SK-N-SH (cell line): ENCODE measurements at regions not wholly inside any gene's neighbourhood (a gene's known extent, or its start where the extent isn't known, plus 50 kb on each side); places are given as distances from the start of the nearest gene placed in this dataset.

Source experiments
- CTCF ChIA-PET: fragments of 300-600, 350-600 bp; formaldehyde crosslinking; extraction: SDS; loops from one replicate; lab custom pipeline; 2021; lab: Yijun Ruan, JAX
- POLR2A ChIA-PET: fragments of 350-600 bp; sonication (Branson Sonifier 250); formaldehyde crosslinking; extraction: SDS; loops from one replicate; lab custom pipeline; 2020; ENCODE audit warnings: antibody characterized with exemption, inconsistent platforms; lab: Yijun Ruan, JAX
- DNase-seq: peaks from one replicate; pipeline ENCODE4 v3.0.0; 2012
- H2AFZ ChIP-seq: fragments of 200-600 bp; sonication (generic); 2 replicates; pipeline ENCODE4 v1.8.1; 2016; ENCODE audit warnings: antibody characterized with exemption, mild to moderate bottlenecking, low read depth
- H3F3A ChIP-seq: fragments of 200-600 bp; sonication (generic); replicated peaks from 2 replicates; pipeline ENCODE3; 2016; ENCODE audit warnings: antibody characterized with exemption, mild to moderate bottlenecking; ENCODE audit not compliant: insufficient read depth
- H3K27ac ChIP-seq, 2 experiments: fragments of 200-500 bp in 1 of 2; fragments of 200-600 bp in 1 of 2; sonication (Bioruptor generic) in 1 of 2; sonication (generic), shearing (Covaris generic) in 1 of 2; 2 replicates each; pipeline versions ENCODE4 v1.5.1 to v1.6.1; 2014 to 2016; ENCODE audit warnings: low read depth in 2 of 2, inconsistent platforms in 1 of 2, low read length in 1 of 2, mild to moderate bottlenecking in 1 of 2, mixed read lengths in 1 of 2
- H3K27me3 ChIP-seq: fragments of 200-600 bp; sonication (generic), shearing (Covaris generic); 2 replicates; pipeline ENCODE4 v1.6.1; 2016; ENCODE audit warnings: mixed run types; ENCODE audit not compliant: insufficient read depth
- H3K36me3 ChIP-seq, 2 experiments: fragments of 200-500 bp in 1 of 2; fragments of 200-600 bp in 1 of 2; sonication (Bioruptor generic) in 1 of 2; sonication (generic) in 1 of 2; replicated peaks in 1 of 2; 2 replicates each; pipeline versions ENCODE3 to v1.5.1; 2014 to 2016; ENCODE audit warnings: low read length in 1 of 2, mild to moderate bottlenecking in 1 of 2; ENCODE audit not compliant: insufficient read depth in 2 of 2, control insufficient read depth in 1 of 2
- H3K4me1 ChIP-seq, 2 experiments: fragments of 200-500 bp in 1 of 2; fragments of 200-600 bp in 1 of 2; sonication (Bioruptor generic) in 1 of 2; sonication (generic), shearing (Covaris generic) in 1 of 2; 2 replicates each; pipeline versions ENCODE4 v1.5.1 to v1.6.1; 2014 to 2016; ENCODE audit warnings: low read depth in 1 of 2, low read length in 1 of 2, mixed run types in 1 of 2; ENCODE audit not compliant: insufficient read depth in 2 of 2, control insufficient read depth in 1 of 2
- H3K4me2 ChIP-seq: fragments of 200-600 bp; sonication (generic), shearing (Covaris generic); 2 replicates; pipeline ENCODE4 v1.6.1; 2017; ENCODE audit warnings: mixed run types
- H3K4me3 ChIP-seq, 2 experiments: fragments of 200-500 bp in 1 of 2; fragments of 200-600 bp in 1 of 2; sonication (Bioruptor generic) in 1 of 2; sonication (generic), shearing (Covaris generic) in 1 of 2; 2 replicates each; pipeline versions ENCODE4 v1.5.1 to v1.8.1; 2014 to 2016; ENCODE audit warnings: low read depth in 2 of 2, inconsistent platforms in 1 of 2, low read length in 1 of 2, mild to moderate bottlenecking in 1 of 2, mixed read lengths in 1 of 2, moderate library complexity in 1 of 2
- H3K79me2 ChIP-seq: fragments of 200-600 bp; sonication (generic); 2 replicates; pipeline ENCODE4 v1.8.1; 2017; ENCODE audit warnings: mild to moderate bottlenecking; ENCODE audit not compliant: insufficient read depth
- H3K9ac ChIP-seq: fragments of 200-600 bp; sonication (generic); 2 replicates; pipeline ENCODE4 v1.6.1; 2017; ENCODE audit warnings: mixed run types
- H3K9me2 ChIP-seq: fragments of 200-600 bp; sonication (generic); 2 replicates; pipeline ENCODE4 v1.6.1; 2017; ENCODE audit warnings: mixed run types
- H3K9me3 ChIP-seq: fragments of 200-600 bp; sonication (generic); 2 replicates; pipeline ENCODE4 v1.6.1; 2017; ENCODE audit warnings: mixed run types, mild to moderate bottlenecking, moderate library complexity
- H4K20me1 ChIP-seq: fragments of 200-600 bp; sonication (generic); 2 replicates; pipeline ENCODE4 v1.6.1; 2017; ENCODE audit warnings: mild to moderate bottlenecking, mixed run types; ENCODE audit not compliant: insufficient read depth
- CHD2 ChIP-seq: fragments of 150-350 bp; IDR thresholded peaks from 2 replicates; pipeline ENCODE4 v1.6.1; 2018; ENCODE audit warnings: low read length; ENCODE audit not compliant: partially characterized antibody
- ELF1 ChIP-seq: IDR thresholded peaks from 2 replicates; pipeline ENCODE4 v1.4.0; 2012
- MAX ChIP-seq: IDR thresholded peaks from 2 replicates; pipeline ENCODE4 v1.4.0; 2012; ENCODE audit warnings: low read depth
- MEF2A ChIP-seq: IDR thresholded peaks from 2 replicates; pipeline ENCODE4 v1.4.0; 2012; ENCODE audit warnings: low read depth, borderline replicate concordance
- PBX3 ChIP-seq: IDR thresholded peaks from 2 replicates; pipeline ENCODE4; 2012
- POLR2AphosphoS5 ChIP-seq: IDR thresholded peaks from 2 replicates; pipeline ENCODE4 v1.6.1; 2012; ENCODE audit warnings: low read depth, low read length
- RAD21 ChIP-seq: IDR thresholded peaks from 2 replicates; pipeline ENCODE4 v1.6.1; 2012; ENCODE audit warnings: mild to moderate bottlenecking, low read length
- TEAD4 ChIP-seq: IDR thresholded peaks from 2 replicates; pipeline ENCODE4 v1.4.0; 2012; ENCODE audit warnings: mild to moderate bottlenecking, borderline replicate concordance; ENCODE audit not compliant: insufficient read depth
- USF1 ChIP-seq: IDR thresholded peaks from 2 replicates; pipeline ENCODE4 v1.4.0; 2012; ENCODE audit warnings: low read depth, borderline replicate concordance
- WGBS: methylation state at CpG from one replicate; pipeline ENCODE4 v1.1.6; 2017; ENCODE audit warnings: low lambda C conversion rate; 5-methylcytosine and 5-hydroxymethylcytosine counted together
- TF ChIP-seq, protein P1 (sequence below): fragments of 200-600 bp; sonication (generic); IDR thresholded peaks from 2 replicates; pipeline ENCODE4 v1.6.1; 2017; ENCODE audit warnings: antibody characterized with exemption, mild to moderate bottlenecking, moderate library complexity

DNA sequence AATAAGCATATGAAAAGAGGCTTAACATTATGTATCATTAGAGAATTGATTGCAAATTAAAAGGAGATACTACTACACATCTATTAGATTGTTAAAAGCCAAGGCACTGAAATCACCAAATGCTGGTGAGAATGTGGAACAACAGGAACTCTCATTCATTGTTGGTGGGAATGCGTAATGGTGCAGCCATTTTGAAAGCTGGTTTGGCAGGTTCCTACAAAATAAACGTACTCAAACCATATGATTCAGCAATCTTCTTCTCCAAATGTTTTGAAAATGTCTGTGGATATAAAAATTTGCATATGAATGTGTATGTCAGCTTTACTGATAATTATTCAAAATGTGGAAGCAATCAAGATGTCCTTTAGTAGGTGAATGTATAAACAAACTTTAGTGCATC lies 176.4 kb upstream of the PLET1 start:
- H3K4me1 ChIP-seq = no peaks in the 10 kb centered on the region
- WGBS = 33% methylated on average over 2 of the region's 2 CpGs
- no peak overlapping the region for H3K4me3 ChIP-seq
- no peaks in the 10 kb centered on the region for H3K9me2 ChIP-seq
- DNase-seq = no peak
- H4K20me1 ChIP-seq = no peaks in the 10 kb centered on the region
- no peak overlapping the region for H3K27ac ChIP-seq
- ChIA-PET CTCF (no interaction called here), POLR2A (no interaction called here)
- no peak overlapping the region for H3K9ac ChIP-seq
- peaks cover 9% of the 10 kb centered on the region; the same call in 1 of the 2 replicates for H3K9me3 ChIP-seq
- no peaks in the 10 kb centered on the region for H3K79me2 ChIP-seq
- TF ChIP-seq PBX3 (no peak), POLR2AphosphoS5 (no peak), TEAD4 (no peak), ELF1 (no peak), MEF2A (no peak), USF1 (no peak)
- TF ChIP-seq, all 33 proteins: peak for 0
- H3K36me3 ChIP-seq = no peaks in the 10 kb centered on the region
- no peak overlapping the region for H3K4me2 ChIP-seq
- H2AFZ ChIP-seq = no peak overlapping the region
- H3K27me3 ChIP-seq = no peaks in the 10 kb centered on the region
- no peaks in the 10 kb centered on the region for H3F3A ChIP-seq

DNA sequence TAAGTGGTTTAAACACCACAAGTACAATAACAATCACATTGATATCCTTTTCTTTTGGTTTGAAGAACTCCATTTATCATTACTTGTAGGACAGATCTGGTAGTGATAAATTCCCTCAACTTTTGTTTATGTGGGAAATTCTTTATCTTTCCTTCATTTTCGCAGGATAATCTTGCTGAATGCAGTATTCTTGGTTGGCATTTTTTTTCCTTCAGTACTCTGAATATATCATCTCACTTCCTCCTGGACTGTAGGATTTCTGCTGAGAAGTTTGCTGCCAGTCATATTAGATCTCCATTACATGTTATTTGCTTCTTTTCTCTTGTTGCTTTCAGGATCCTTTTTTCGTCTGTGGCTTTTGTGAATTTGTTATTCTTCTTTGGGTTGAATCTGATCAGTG lies 179.0 kb upstream of the PLET1 start:
- H3K4me3 ChIP-seq = no peak overlapping the region
- peaks cover 9% of the 10 kb centered on the region; the same call in 1 of the 2 replicates for H3K9me3 ChIP-seq
- H3K79me2 ChIP-seq = no peaks in the 10 kb centered on the region
- H3K27ac ChIP-seq = no peak overlapping the region
- no peaks in the 10 kb centered on the region for H3K4me1 ChIP-seq
- H3K9me2 ChIP-seq = no peaks in the 10 kb centered on the region
- H3K36me3 ChIP-seq = no peaks in the 10 kb centered on the region
- no peak for DNase-seq
- no peak overlapping the region for H2AFZ ChIP-seq
- TF ChIP-seq MAX (no peak), PBX3 (no peak)
- 23% methylated on average over 2 of the region's 2 CpGs for WGBS
- H3F3A ChIP-seq = no peaks in the 10 kb centered on the region
- no peaks in the 10 kb centered on the region for H3K27me3 ChIP-seq
- H4K20me1 ChIP-seq = no peaks in the 10 kb centered on the region
- CTCF ChIA-PET = interaction anchor here (1.5 to 2.2 kb wide), 2 partner anchors 14 to 15 kb away, joined by 3 to 5 read pairs; no protein-coding TSS in a partner anchor
- POLR2A ChIA-PET = no interaction called here
- no peak overlapping the region for H3K9ac ChIP-seq
- H3K4me2 ChIP-seq = no peak overlapping the region

DNA sequence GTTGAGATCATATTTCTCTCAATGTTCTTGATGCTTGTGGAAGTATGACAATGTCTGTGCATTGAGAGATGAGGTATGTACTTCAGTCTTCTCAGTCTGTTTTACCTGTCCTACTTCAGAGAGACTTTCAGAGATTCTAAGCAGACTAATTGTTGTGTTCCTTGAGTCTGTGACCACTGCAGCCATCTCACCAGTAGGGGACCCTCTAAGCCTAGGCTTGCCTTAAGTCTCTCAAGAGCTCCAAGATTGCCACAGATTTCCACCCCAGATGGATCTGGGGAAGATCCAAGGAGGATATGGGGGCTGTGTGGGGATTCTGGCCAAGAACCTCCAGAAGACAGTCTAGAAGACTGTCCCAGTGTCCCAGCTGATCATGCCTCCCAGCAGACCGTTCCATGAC lies 179.9 kb upstream of the PLET1 start:
- Histone ChIP-seq H3K27me3 (no peaks in the 10 kb centered on the region), H2AFZ (no peak overlapping the region), H3K36me3 (no peaks in the 10 kb centered on the region), H3K27ac (no peak overlapping the region), H3K4me2 (no peak overlapping the region)
- CTCF ChIA-PET = interaction anchor here (2.2 kb wide), 1 partner anchor 14 kb away, joined by 5 read pairs; no protein-coding TSS in a partner anchor
- DNase-seq = no peak
- no peak for TF ChIP-seq CHD2
- 0 out of 2 replicates have a peak, but pooled peaks have one; percentile 18 for TF ChIP-seq RAD21
- TF ChIP-seq, protein P1, sequence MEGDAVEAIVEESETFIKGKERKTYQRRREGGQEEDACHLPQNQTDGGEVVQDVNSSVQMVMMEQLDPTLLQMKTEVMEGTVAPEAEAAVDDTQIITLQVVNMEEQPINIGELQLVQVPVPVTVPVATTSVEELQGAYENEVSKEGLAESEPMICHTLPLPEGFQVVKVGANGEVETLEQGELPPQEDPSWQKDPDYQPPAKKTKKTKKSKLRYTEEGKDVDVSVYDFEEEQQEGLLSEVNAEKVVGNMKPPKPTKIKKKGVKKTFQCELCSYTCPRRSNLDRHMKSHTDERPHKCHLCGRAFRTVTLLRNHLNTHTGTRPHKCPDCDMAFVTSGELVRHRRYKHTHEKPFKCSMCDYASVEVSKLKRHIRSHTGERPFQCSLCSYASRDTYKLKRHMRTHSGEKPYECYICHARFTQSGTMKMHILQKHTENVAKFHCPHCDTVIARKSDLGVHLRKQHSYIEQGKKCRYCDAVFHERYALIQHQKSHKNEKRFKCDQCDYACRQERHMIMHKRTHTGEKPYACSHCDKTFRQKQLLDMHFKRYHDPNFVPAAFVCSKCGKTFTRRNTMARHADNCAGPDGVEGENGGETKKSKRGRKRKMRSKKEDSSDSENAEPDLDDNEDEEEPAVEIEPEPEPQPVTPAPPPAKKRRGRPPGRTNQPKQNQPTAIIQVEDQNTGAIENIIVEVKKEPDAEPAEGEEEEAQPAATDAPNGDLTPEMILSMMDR = 0 out of 2 replicates have a peak, but pooled peaks have one; percentile 14
- TF ChIP-seq, all 33 proteins: peak for 2
- Histone ChIP-seq H3K9me3 (peaks cover 9% of the 10 kb centered on the region; the same call in 1 of the 2 replicates), H3K4me3 (no peak overlapping the region), H3K9me2 (no peaks in the 10 kb centered on the region), H4K20me1 (no peaks in the 10 kb centered on the region), H3K9ac (no peak overlapping the region), H3K4me1 (no peaks in the 10 kb centered on the region), H3F3A (no peaks in the 10 kb centered on the region), H3K79me2 (no peaks in the 10 kb centered on the region)
- WGBS = no CpG with 5 or more reads among the region's 1 CpG
- POLR2A ChIA-PET = no interaction called here
